Right lung (tissue), 2 donors: ENCODE measurements at regions not wholly inside any gene's neighbourhood (a gene's known extent, or its start where the extent isn't known, plus 50 kb on each side); places are given as distances from the start of the nearest gene placed in this dataset.
"Not testable (repeated sequence)": the region's sequence is repeated elsewhere in the genome, so short reads cannot be mapped to it uniquely, and the experiment has no call there.

Experiments used
- DNase-seq, 2 donors: peaks; one replicate each; pipeline ENCODE4 v3.0.0-alpha.2; 2013

DNA sequence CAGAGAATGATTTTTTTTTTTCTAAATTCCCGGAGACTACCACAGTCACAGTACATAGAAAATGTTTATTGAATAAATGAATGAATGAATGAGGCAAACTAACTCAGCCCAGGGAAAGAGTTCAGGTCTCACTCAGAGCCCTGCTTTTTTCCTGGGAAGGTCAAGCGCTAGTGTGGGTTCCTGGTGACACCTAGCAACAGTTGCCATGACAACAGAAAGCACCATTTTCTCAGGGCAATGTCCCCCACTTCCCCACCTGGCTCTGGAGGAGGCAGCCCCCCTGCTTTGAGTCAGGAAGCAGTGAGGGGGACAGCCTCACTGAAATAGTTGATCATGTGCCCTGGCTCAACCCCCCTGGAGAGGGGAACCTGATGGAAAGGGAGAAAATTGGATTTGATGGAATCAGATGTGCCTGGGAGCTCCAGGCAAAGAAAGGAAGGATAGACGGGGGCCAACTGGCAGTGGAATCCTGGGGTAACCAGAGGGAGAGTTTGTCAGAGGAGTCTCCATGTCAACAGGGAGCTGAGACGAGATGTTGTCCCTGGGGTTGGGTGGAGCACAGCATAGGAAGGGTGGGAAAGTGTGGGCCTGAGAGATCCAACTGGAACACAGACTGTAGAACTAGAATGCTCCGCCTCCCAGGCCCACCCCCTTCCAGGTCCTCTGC is 242.2 kb upstream of the CCL2 start:
- DNase-seq, result no peak

DNA sequence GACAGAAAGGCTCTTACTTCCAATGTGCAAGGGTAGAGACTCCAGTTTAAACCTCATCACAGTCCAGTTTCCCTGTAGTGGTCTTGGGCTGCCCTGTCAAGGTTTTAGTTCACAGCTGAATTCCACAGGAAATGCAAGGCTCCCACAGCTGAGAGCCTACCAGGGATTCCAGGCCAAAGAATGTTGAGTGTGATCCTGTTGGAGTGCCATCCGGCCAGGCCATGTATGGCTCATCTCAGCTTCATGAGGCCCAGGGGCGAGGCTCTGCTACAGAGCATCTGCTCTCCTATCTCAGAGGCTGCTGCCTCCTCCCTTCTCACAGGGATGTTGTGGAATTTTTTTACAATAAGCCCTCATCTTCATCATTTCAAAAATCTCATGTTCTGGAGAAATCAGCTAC is 239.8 kb upstream of the CCL2 start:
- no peak for DNase-seq

DNA sequence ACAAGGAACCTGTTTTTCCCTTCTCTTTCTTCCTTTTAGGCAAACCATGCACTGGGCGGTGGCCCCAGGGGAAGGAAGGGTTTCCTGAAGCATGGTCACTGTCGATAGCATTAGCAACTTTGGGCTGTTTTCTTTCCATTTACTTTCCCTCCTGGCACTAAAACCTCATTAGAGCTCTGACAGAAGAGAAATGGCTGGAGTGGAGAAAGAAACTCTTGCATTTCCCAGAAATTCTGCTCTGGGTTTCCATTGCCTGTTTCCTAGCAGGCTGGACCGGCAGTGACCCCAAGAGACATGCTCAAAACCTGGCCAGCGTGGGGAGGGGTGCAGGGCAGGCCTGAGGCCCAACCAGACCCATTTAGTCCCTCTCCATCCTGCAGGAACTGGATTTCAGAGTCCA is 230.7 kb upstream of the CCL2 start:
- DNase-seq, result no peak

DNA sequence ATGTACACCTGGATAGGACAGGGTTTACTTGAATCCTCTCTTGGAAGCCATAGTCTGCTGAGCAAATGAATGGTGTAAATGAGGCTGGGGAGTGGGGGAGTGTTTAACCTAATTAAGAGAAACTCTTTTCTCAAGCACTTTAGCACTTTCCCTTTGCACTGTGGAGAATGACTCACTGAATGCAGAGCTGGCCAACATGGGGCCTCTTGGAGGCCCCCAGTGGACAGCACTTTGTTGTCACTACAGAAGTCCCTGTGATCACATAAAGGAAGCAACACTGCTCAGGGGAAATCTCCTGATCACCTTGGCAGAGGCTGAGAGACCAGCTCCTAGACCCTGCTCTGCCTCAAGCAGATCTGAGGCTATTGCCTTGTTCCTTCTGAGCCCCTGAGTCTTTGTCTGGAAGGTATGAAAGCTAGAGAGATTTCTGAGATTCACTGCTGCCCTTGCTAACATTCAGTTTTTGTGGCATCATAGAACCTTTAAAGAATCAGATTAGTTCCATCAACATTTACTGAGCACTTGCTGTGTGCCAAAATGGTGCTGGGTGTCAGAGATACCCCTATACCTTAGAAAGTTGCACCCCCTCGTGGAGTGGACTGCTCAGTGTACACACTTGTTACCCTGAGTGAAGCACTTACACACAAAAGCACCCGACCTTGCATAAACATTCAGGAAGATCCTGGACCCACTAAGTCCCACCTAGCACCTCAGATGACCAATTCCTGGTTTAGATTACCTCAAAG is 230.1 kb upstream of the CCL2 start:
- DNase-seq, result no peak

DNA sequence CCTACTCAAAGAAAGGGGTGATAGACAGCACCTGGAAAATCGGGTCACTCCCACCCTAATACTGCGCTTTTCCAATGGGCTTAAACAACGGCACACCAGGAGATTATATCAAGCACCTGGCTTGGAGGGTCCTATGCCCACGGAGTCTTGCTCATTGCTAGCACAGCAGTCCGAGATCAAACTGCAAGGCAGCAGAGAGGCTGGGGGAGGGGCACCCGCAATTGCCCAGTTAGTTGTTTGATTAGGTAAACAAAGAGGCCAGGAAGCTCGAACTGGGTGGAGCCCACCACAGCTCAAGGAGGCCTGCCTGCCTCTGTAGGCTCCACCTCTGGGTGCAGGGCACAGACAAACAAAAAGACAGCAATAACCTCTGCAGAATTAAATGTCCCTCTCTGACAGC is 224.5 kb upstream of the CCL2 start:
- not testable (repeated sequence) for DNase-seq

DNA sequence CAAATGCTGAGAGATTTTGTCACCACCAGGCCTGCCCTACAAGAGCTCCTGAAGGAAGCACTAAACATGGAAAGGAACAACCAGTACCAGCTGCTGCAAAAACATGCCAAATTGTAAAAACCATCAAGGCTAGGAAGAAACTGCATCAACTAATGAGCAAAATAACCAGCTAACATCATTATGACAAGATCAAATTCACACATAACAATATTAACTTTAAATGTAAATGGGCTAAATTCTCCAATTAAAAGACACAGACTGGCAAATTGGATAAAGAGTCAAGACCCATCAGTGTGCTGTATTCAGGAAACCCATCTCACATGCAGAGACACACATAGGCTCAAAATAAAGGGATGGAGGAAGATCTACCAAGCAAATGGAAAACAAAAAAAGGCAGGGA is 222.8 kb upstream of the CCL2 start:
- DNase-seq, result not testable (repeated sequence)

DNA sequence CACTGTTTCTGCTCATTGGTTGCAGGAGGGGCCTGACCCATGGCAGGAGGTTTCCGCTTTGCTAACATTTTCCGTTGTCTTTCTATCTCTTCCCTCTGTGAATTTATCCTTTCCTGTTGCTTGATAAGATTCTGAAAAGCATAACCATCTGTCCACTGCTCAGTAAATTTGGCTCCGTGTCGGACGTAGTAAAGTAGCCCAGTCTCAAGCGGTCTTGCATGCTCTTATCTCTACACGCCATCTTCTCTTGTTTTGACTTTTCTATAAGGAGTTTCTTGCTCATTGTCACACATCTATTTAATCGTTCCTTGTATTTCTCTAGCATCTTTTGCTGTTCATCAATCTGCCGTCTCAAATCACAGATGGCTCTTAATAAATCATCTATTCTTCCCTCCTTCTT is 216.3 kb upstream of the CCL2 start:
- peak in 1 of 2 donors; percentile 8 for DNase-seq

DNA sequence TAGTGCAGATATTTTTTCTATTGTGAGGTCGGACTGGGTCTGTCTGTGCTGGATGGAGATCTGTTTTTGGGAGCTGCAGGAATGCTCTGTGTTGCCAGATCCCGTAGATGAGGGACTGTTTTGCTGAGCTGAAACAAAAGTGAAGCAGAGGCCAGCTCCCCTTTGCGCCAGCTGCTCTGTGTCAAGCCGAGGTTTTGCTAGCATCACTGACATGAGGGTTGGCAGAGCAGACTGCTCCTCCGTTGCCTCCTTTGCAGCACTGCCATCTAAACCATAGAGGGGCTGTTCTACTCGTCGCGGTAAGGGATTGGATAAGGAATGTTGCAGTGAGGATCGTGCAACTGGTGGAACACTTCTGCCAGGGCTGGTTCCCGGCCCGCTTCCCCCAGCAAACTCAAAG is 215.9 kb upstream of the CCL2 start:
- not testable (repeated sequence) for DNase-seq

DNA sequence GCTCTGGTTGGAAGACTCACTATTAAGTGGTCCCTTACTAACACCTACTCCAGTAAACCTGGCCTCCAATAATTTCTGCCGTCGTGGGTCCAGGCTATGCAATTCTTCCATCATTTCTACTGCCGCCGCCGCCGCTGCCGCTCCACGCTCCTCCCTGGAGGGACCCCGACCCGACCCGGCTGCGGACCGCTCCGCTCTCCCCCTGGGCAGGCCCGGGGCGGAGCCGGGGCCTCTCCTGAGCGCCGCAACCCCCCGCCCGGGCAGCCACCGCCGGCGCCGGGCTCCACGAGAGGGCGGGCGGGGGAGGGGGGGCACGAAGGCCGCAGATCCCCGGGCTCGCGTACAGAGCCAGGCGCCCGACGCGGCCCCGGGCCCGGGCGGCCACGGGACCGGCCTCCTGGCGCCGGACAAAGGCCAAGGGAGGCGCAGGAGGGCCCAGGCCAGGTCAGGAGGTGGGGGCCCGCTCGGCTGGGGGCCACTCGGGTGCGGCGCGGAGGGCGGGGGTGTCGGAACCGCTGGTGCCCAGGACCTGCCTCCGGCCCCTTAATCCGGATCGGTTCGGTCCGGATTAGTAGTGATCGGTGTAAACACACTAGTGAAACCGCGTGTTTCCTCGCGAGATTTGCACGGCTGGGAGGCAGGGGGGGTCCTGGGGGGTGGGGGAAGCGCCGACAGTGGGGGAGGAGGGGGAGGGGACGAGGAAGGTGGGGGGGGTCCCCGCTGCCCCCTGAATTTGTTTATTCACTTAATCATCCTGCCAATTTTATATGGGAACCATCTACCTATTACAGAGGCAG is 215.1 kb upstream of the CCL2 start:
- DNase-seq, result peak in 1 of 2 donors; percentile 8

DNA sequence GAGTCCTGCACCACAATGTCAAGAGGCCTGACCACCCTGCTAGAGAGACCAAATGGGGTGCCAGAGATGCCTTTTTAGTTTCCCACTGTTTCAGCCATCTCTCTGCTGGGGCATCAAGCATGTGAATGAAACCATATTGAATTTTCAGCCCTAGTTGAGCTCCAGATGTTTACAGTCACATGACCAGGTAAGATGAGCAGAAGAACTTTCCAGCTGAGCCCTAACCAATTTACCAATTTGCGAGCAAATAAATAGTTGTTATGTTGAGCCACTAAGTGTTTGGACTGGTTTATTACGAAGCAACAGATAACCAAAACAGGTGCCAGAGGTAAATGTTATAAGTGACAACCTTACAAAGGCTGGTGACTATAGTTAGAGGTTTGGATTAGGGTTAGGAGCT is 209.1 kb upstream of the CCL2 start:
- DNase-seq, result no peak

DNA sequence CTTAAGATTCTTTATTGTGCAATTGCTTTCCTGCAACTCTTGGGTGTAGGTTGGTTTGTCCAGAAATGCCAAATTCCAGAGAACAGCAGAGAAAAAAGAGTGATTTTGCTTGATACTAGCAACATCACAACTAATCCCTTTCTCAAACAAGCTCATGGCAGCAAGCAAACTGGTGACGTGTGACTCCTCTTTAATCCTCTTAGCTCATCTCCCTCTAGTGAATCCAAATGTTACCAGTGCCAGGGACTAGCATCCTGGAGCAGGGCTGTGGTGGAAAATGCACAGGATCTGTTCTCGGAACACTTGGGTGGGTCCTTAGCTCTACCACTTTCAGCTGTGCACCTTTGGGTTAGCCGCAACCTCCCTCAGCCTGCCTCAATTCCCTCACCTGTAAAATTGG is 204.0 kb upstream of the CCL2 start:
- no peak for DNase-seq

DNA sequence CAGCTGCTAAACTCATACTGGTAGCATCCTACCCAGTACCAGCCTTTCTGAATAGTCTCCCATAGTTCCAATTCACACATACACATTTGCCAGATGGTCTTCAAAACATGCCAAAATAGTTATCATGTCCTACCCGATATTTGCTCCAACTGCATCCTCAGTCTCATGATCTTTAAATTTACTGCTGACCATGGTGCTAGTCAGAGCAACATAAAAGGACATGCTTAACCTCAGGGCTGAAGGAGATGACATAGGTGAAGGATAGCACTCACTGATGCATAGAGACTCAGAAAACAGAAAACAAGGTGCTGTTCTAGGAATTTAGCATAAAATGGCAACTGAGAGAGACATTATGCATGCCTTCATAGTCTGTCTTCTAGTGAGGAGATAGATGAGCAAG is 200.6 kb upstream of the CCL2 start:
- DNase-seq, result no peak

DNA sequence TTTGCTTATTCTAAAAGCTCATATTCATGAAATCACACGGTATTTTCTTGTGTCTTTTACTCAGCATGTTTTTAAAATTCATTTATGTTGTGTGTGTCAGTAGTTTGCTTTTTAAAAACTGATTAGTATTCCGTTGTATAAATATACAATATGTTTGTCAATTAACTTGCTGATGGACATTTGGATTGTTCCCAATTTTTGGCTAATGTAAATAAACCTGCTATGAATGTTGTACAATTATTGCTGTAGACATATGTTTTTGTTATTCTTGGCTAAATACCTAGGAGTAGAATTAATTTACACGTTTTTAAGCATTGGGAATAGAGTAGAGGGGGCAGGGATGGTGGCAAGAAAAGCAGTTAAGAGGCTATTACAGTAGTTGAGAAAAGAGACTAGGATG is 199.5 kb upstream of the CCL2 start:
- DNase-seq, result no peak

DNA sequence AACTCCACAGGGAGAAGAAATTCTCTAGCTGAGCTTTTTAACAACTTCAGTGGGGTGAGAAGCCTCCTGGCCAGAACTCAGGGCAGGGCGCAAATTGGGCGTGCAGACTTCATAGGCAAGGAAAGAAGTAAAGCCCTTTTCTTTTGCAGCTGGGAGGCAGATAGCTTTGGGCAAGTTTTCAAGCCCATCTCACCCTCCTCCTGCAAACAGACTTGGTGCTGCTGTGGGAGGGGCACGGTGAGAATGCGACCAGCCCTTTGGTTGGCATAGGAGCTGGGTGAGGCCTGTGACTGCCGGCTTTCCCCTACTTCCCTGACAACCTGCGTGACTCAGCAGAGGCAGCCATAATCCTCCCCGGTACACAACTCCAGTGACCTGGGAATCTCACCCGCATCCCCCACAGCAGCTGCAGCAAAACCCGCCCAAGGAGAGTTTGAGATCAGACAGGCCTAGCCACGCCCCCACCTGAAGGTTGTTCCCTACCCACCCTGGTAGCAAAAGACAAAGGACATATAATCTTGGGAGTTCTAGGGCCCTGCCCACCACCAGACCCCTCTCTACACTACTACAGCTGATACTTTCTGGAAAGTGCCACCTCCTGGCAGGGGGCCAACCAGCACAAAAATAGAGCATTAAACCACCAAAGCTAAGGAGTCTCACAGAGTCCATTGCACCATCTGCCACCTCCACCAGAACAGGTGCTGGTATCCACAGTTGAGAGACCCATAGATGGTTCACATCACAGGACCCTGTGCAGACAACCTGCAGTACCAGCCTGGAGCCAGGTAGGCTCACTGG is 195.5 kb upstream of the CCL2 start:
- DNase-seq, result no peak

DNA sequence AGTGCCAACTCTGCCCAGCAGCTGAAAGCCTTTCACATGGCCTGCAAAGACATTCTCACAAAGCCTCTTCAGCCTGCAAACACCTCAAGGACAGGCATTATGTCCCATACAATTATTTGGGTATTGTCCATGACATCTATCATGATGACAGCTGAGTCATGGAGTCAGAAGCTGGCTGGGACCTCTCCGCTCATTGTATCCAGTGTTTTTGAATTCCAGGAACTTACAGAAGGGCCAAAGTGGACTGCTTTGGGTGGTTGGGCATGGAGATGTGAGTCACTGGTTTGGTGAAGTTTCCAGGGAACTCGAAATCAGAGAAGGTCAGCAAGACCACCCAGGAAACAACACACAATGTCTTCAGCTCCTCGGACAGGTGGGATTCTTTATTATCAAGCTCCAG is 188.6 kb upstream of the CCL2 start:
- DNase-seq, result no peak

DNA sequence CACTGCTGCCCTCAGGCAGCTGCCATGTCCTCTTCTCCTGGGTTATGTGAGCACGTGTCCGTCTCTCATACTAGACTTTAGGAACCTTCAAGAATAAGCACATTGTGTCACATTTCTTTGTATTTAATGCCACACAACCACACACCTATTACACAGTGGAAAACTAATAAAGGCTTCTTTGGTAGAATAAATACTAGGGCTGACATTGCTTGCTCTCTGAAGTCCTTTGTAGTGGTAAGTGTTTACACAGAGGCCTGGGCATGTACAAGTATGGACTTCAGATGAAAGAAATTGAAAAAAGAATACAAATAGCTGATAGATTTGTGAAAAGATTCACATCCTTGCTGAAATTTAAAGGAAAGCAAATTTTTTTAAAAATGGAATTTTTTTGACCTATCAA is 188.1 kb upstream of the CCL2 start:
- DNase-seq, result peak in 1 of 2 donors; percentile 6

DNA sequence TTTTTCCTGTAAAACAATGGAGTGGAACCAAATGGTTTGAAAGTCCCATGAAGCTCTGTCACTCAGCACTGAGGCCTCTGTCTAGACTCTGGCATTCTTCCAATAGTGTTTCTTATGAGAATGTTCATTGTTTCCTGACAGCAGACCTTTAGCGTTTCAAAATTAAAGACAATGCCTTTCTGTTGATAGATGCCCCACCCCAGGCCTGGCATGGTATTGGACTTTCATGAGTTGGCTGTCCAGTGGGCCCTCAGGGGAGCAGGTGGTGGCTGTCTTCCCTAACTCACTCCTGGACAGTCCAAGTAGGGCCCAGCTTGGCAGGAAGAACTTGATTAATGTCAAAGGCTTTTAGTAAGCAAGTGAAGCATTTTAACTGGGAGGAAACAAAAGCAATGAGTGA is 186.5 kb upstream of the CCL2 start:
- DNase-seq, result no peak

DNA sequence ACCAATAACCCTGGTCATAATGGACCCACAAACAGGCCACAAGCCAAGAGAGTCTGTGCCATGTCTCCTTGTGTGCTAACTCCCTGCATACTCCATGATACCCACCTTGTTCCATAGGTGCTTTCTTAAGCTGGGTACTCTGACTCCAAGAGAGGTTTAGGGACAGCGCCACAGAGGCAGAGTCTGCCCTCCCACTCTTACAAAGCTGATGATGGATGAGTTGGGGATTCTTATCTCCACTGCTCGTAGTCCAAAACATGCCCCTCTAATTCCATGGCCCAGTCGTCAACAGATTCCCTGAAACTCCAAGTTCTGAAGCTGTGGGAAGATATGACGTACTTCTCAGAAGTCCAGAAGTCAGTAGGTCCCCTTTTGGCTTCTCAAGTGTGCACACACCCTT is 184.4 kb upstream of the CCL2 start:
- DNase-seq, result no peak

DNA sequence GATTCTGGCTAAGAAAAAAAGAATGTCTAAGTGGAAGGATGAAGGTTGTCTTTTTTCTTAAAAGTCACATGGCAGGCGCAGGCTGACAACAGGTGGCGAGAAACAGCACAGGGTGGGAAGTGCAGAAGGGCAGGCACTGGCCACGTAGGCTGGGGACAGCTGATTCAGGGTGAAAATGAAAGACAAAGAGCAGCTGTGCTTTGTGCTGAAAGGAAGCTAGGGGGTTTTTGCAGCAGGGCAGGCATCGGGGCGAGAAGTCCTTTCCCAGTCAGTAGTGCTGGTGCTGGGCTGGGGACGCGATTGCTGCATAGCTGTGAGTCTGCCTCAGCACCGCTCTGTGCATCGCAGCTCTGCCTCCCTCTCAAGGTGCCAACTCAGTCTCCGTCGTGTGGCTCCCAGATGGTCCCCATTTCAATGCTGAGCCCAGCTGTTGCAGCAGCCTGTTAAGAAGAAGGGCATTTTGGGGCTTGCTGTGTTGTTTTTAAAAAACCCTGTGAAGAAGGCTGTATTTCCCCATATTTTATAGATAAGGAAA is 183.1 kb upstream of the CCL2 start:
- DNase-seq, result no peak

DNA sequence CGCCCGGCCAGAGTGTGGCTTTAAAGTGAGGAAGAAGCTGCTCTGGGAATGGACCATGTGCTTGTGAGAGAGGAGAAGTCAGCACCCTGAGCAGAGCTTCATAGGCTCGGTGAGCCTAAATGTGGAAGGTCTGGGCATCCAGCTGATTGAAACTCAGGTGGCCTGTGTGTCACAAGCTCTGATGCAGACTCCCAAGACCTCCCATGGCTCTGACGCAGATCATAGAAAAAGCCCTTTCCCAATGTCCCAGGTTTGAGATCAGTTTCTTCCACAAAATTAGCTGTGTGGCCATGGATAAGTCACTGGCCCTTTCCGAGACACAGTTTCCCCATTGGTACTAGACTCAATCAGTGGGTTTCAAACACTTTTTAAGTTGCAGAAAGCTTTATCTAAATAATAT is 180.0 kb upstream of the CCL2 start:
- DNase-seq, result no peak

DNA sequence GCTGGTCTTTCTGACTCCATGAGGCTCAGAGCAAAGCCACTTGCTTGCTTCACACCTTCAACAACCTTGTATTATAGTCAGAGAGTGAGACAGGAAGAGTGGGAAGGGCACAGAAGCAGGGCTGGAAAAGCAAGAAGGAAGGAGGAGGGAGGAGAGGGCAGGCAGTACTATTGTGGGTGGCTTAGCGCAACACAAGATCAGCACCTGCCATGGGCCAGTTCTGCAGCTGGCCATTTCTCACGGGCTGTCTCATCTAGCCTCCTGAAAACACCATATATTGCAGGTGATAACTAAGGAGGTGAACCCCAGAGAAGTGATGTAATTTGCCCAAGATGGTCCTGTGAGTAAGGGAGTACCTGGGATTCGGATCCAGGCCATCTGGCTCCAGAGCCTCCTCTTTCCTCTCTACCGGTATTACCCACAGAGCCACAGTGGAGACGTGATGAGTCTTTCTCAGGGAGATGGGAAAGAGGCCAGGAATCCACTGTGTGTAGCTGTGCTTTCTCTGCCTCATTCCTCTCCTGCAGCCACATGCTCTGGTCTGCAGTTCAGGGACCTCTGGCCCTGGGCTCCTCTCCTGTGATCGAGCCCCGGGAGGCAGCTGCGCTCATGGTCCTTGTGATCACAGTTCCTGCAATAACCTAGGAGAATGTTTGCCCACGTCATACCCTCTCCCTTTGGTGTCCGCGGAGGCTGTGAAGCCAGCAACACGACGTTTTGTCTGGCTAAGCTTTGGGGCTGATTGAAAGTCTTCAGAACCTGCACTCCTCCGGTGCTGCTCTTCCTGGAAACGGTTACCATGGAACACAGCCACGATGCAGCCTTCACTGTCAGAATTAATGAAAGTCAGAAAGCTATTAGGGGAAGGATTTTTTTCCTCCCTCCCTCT is 178.1 kb upstream of the CCL2 start:
- no peak for DNase-seq
